ENCODE measurements at regions not wholly inside any gene's neighbourhood (a gene's known extent, or its start where the extent isn't known, plus 50 kb on each side); places are given as distances from the start of the nearest gene placed in this dataset.

DNA sequence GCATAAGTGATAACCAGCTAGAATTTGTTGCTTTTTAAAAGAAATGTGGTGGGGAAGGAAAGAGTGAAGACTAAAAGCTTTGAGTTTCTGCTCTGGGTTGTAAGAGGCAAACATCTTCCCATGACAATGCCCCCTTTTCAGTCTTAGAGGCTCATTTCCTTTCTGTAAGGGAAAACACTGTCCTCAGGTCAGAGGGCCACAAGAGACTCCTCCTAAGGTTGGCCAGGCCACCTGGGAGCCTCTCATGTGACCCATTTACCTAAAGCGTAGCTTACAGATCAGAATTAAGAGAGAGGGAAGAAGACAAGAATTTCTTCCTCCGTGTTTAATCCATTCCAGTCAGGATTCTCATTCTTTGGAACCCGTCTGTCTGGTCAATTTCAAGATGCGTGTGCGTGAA lies 220.4 kb upstream of the HEY2 start:
- no peaks in the 10 kb centered on the region for H3K36me3 ChIP-seq (ENCODE audit: insufficient read depth, low read length)
- H3F3A ChIP-seq (ENCODE audit: low read depth) = no peaks in the 10 kb centered on the region
- H3K4me2 ChIP-seq (ENCODE audit: low read depth, low read length, poor library complexity, severe bottlenecking) = no peak overlapping the region
- no peak overlapping the region for H3K4me3 ChIP-seq (ENCODE audit: low read length, poor library complexity, severe bottlenecking)
- TF ChIP-seq, protein P1, sequence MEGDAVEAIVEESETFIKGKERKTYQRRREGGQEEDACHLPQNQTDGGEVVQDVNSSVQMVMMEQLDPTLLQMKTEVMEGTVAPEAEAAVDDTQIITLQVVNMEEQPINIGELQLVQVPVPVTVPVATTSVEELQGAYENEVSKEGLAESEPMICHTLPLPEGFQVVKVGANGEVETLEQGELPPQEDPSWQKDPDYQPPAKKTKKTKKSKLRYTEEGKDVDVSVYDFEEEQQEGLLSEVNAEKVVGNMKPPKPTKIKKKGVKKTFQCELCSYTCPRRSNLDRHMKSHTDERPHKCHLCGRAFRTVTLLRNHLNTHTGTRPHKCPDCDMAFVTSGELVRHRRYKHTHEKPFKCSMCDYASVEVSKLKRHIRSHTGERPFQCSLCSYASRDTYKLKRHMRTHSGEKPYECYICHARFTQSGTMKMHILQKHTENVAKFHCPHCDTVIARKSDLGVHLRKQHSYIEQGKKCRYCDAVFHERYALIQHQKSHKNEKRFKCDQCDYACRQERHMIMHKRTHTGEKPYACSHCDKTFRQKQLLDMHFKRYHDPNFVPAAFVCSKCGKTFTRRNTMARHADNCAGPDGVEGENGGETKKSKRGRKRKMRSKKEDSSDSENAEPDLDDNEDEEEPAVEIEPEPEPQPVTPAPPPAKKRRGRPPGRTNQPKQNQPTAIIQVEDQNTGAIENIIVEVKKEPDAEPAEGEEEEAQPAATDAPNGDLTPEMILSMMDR (conservative IDR thresholded peaks at IDR 0.05; ENCODE audit: low read length) = no peak
- no peak for TF ChIP-seq EZH2phosphoT487 (IDR thresholded peaks at IDR 0.05; ENCODE audit: borderline replicate concordance)
- no peak overlapping the region for H2AFZ ChIP-seq (ENCODE audit: low read length)
- no peaks in the 10 kb centered on the region for H3K27me3 ChIP-seq (ENCODE audit: insufficient read depth, low read length, poor library complexity, severe bottlenecking)
- H4K20me1 ChIP-seq (ENCODE audit: insufficient read depth, low read length, poor library complexity, severe bottlenecking) = no peaks in the 10 kb centered on the region
- H3K79me2 ChIP-seq (ENCODE audit: insufficient read depth, low read length) = no peaks in the 10 kb centered on the region
- H3K9me2 ChIP-seq (replicated peaks; ENCODE audit: low read depth, low read length) = no peaks in the 10 kb centered on the region
- no peak overlapping the region for H3K9ac ChIP-seq (ENCODE audit: low read depth, low read length, poor library complexity, severe bottlenecking)
- H3K9me3 ChIP-seq (ENCODE audit: insufficient read depth, low read depth, low read length) = no peaks in the 10 kb centered on the region
- no peaks in the 10 kb centered on the region for H3K4me1 ChIP-seq (ENCODE audit: insufficient read depth, low read length, poor library complexity, severe bottlenecking)

DNA sequence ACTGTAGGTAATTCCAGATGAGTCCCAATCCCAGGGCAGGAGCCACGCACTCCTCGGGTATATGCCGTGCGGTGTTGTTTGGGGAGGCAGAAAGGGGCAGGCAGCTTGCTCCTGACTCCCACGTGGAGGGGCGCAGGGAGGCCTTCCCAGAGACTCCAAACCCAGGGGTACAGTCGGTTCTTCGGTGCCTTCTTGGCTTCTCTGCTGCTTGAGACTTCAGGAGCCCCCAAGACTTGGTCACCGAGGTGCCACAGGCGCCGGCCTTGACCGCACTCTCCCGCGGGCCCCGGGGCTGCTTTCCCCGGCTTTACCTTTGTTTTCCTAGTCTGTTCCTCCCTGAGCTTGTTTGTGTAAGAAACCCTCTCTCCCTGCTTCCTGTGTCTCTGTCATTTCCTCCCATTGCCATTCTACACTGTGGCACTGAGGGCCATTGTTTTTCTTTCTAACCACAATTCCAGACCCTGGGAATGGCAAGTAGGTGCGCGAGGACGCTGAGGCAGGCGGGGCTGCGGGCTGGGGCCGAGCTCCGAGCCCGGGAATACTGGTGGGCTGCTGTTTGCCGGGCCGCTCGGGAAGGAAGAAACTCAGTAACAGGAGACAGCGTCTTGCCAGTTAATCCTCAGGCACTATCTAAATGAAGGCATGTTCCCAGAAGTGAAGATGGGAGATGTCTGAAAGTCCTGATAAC lies 215.6 kb upstream of the HEY2 start:
- H2AFZ ChIP-seq (ENCODE audit: low read length) = no peak overlapping the region
- no peaks in the 10 kb centered on the region for H3K27me3 ChIP-seq (ENCODE audit: insufficient read depth, low read length, poor library complexity, severe bottlenecking)

DNA sequence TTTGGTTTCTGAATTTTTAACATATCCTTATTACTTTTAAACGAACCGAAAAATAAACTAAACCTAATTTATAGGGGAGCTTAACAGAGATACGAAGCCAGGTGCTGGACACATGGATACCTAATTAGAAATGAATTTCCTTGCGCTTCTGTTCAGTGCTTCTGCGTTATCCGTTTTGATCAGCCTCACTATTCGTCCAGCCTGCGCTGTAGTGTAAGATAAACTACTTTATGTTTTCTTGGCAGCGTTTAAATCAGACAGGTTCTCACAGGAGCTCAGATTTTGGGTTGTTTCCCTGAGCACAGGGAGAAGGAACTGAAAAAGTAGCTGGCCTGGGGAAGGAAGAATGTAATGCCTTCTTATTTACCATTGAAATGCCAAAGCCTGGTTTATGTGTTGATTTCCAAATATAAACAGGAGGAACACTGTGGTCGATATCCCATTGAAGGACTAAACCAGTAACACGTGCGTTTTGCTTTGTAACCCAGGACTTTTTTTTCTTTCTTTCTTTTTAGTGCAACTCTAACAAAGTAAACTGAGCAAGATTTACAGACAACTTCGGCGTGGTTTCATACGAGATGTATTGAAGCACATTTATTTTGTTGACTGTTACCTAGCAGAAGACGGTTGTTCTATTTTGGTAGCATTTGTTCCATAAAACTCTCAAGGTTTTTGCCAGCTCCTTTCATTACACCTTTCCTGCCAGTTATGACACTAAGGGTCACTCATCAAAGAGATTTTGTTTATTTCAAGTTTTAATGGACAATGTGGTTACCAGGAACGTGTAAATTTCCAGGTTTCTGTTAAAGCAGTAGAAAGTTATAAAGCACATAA lies 214.8 kb upstream of the HEY2 start:
- Histone ChIP-seq H3F3A (ENCODE audit: low read depth) (no peaks in the 10 kb centered on the region), H3K9ac (ENCODE audit: low read depth, low read length, poor library complexity, severe bottlenecking) (no peak overlapping the region), H3K4me3 (ENCODE audit: low read length, poor library complexity, severe bottlenecking) (no peak overlapping the region), H3K27me3 (ENCODE audit: insufficient read depth, low read length, poor library complexity, severe bottlenecking) (no peaks in the 10 kb centered on the region), H3K4me2 (ENCODE audit: low read depth, low read length, poor library complexity, severe bottlenecking) (no peak overlapping the region), H3K9me3 (ENCODE audit: insufficient read depth, low read depth, low read length) (no peaks in the 10 kb centered on the region), H3K79me2 (ENCODE audit: insufficient read depth, low read length) (no peaks in the 10 kb centered on the region), H3K4me1 (ENCODE audit: insufficient read depth, low read length, poor library complexity, severe bottlenecking) (no peaks in the 10 kb centered on the region), H3K36me3 (ENCODE audit: insufficient read depth, low read length) (no peaks in the 10 kb centered on the region), H3K9me2 (replicated peaks; ENCODE audit: low read depth, low read length) (no peaks in the 10 kb centered on the region), H2AFZ (ENCODE audit: low read length) (no peak overlapping the region), H4K20me1 (ENCODE audit: insufficient read depth, low read length, poor library complexity, severe bottlenecking) (no peaks in the 10 kb centered on the region)
- TF ChIP-seq, protein P1 (conservative IDR thresholded peaks at IDR 0.05; ENCODE audit: low read length) = no peak
- TF ChIP-seq EZH2phosphoT487 (IDR thresholded peaks at IDR 0.05; ENCODE audit: borderline replicate concordance) = no peak

More for the DNA sequence above, 215.6 kb upstream of the HEY2 start:
- no peaks in the 10 kb centered on the region for H3K4me1 ChIP-seq (ENCODE audit: insufficient read depth, low read length, poor library complexity, severe bottlenecking)
- no peak overlapping the region for H3K9ac ChIP-seq (ENCODE audit: low read depth, low read length, poor library complexity, severe bottlenecking)
- no peak overlapping the region for H3K4me2 ChIP-seq (ENCODE audit: low read depth, low read length, poor library complexity, severe bottlenecking)
- H3K4me3 ChIP-seq (ENCODE audit: low read length, poor library complexity, severe bottlenecking) = no peak overlapping the region
- no peaks in the 10 kb centered on the region for H3K9me3 ChIP-seq (ENCODE audit: insufficient read depth, low read depth, low read length)
- no peaks in the 10 kb centered on the region for H3K9me2 ChIP-seq (replicated peaks; ENCODE audit: low read depth, low read length)
- H3F3A ChIP-seq (ENCODE audit: low read depth) = no peaks in the 10 kb centered on the region
- H4K20me1 ChIP-seq (ENCODE audit: insufficient read depth, low read length, poor library complexity, severe bottlenecking) = no peaks in the 10 kb centered on the region
- no peaks in the 10 kb centered on the region for H3K79me2 ChIP-seq (ENCODE audit: insufficient read depth, low read length)
- no peaks in the 10 kb centered on the region for H3K36me3 ChIP-seq (ENCODE audit: insufficient read depth, low read length)
- TF ChIP-seq, protein P1 (conservative IDR thresholded peaks at IDR 0.05; ENCODE audit: low read length) = no peak
- TF ChIP-seq EZH2phosphoT487 (IDR thresholded peaks at IDR 0.05; ENCODE audit: borderline replicate concordance) = no peak

All from Loucy (cell line).